A673 (cell line): ENCODE measurements at regions not wholly inside any gene's neighbourhood (a gene's known extent, or its start where the extent isn't known, plus 50 kb on each side); places are given as distances from the start of the nearest gene placed in this dataset.

Source experiments
- BruUV-seq: library from RNA; stranded (reverse); fragments of 400-500 nt; replicated peaks from 2 replicates; lab custom pipeline; 2021; lab: Mats Ljungman, UMichigan
- CTCF ChIA-PET: fragments of 300-600 bp; sonication (Branson Sonifier 250); formaldehyde crosslinking; loops from one replicate; lab custom pipeline; 2022; ENCODE audit warnings: antibody characterized with exemption; lab: Charles Lee
- POLR2A ChIA-PET: fragments of 300-600 bp; sonication (Branson Sonifier 250); formaldehyde crosslinking; loops from one replicate; lab custom pipeline; 2022; ENCODE audit warnings: antibody characterized with exemption; ENCODE audit not compliant: low non-redundant PET; lab: Charles Lee
- DNase-seq: peaks from one replicate; pipeline ENCODE4 v3.0.0-alpha.2; 2015; ENCODE audit warnings: low spot score
- H3K27ac ChIP-seq: fragments of 200-600 bp; sonication (generic); 2 replicates; pipeline ENCODE4 v1.5.1; 2016; ENCODE audit warnings: mixed run types, low read depth, mild to moderate bottlenecking, mixed read lengths, antibody characterized with exemption, low read length; ENCODE audit not compliant: poor library complexity, severe bottlenecking
- H3K27me3 ChIP-seq: fragments of 200-600 bp; sonication (generic); replicated peaks from 2 replicates; pipeline ENCODE4 v1.6.1; 2017; ENCODE audit warnings: mixed run types, low read depth, mild to moderate bottlenecking, mixed read lengths, antibody characterized with exemption, low read length; ENCODE audit not compliant: insufficient read depth, poor library complexity
- H3K36me3 ChIP-seq: fragments of 200-600 bp; sonication (generic); 2 replicates; pipeline ENCODE4 v1.6.1; 2016; ENCODE audit warnings: mixed run types, mild to moderate bottlenecking, mixed read lengths, antibody characterized with exemption, low read length; ENCODE audit not compliant: insufficient read depth, poor library complexity, severe bottlenecking
- H3K4me1 ChIP-seq: fragments of 200-600 bp; sonication (generic); 2 replicates; pipeline ENCODE4 v1.6.1; 2017; ENCODE audit warnings: mixed run types, mild to moderate bottlenecking, mixed read lengths, antibody characterized with exemption, low read length; ENCODE audit not compliant: insufficient read depth, poor library complexity, severe bottlenecking
- H3K4me3 ChIP-seq: fragments of 200-600 bp; sonication (generic); 2 replicates; pipeline ENCODE4 v1.5.1; 2016; ENCODE audit warnings: low read depth, mixed run types, mild to moderate bottlenecking, mixed read lengths, low read length; ENCODE audit not compliant: poor library complexity, severe bottlenecking
- H3K9me3 ChIP-seq: fragments of 200-600 bp; sonication (generic); 2 replicates; pipeline ENCODE4 v1.6.1; 2016; ENCODE audit warnings: mixed run types, low read depth, mild to moderate bottlenecking, mixed read lengths, antibody characterized with exemption, low read length; ENCODE audit not compliant: poor library complexity, severe bottlenecking
- CTCF ChIP-seq: fragments of 300-800, 200-600 bp; sonication (generic); conservative IDR thresholded peaks from 2 replicates; pipeline ENCODE4 v1.5.1; 2017; ENCODE audit warnings: low read depth, mild to moderate bottlenecking, antibody characterized with exemption, low read length, moderate library complexity, mixed read lengths
- EZH2 ChIP-seq: fragments of 200-600 bp; sonication (generic); IDR thresholded peaks from 2 replicates; pipeline ENCODE4 v1.6.1; 2017; ENCODE audit warnings: borderline replicate concordance, low read depth, mild to moderate bottlenecking, mixed read lengths, antibody characterized with exemption, low read length; ENCODE audit not compliant: poor library complexity, severe bottlenecking
- intact Hi-C: fragments of 100-400 bp; cut with micrococcal nuclease; formaldehyde crosslinking; loops from one replicate; pipeline ENCODE4 v1.10.0; 2022; ENCODE audit not compliant: unreplicated experiment

- Histone ChIP-seq H3K4me3 (no peak overlapping the region), H3K27me3 (peaks cover 10% of the 10 kb centered on the region), H3K4me1 (no peaks in the 10 kb centered on the region), H3K27ac (no peak overlapping the region), H3K9me3 (no peaks in the 10 kb centered on the region), H3K36me3 (no peaks in the 10 kb centered on the region)
- no TSS peak for BruUV-seq
- POLR2A ChIA-PET, result no interaction called here
- no peak for DNase-seq
- TF ChIP-seq EZH2, result no peak
- TF ChIP-seq CTCF, result no peak
- CTCF ChIA-PET, result no interaction called here
- intact Hi-C loops, result no loop called here
These were observed 218.8 kb upstream of the B3GAT1 start for GRCh38 chr11:134630861-134631260.

- TF ChIP-seq CTCF (no peak), EZH2 (no peak)
- H3K4me3 ChIP-seq, result no peak overlapping the region
- H3K27me3 ChIP-seq, result peaks cover 10% of the 10 kb centered on the region
- CTCF ChIA-PET, result no interaction called here
- H3K36me3 ChIP-seq, result no peaks in the 10 kb centered on the region
- DNase-seq, result no peak
- intact Hi-C loops, result no loop called here
- no TSS peak for BruUV-seq
- no peaks in the 10 kb centered on the region for H3K4me1 ChIP-seq
- POLR2A ChIA-PET, result no interaction called here
- H3K27ac ChIP-seq, result no peak overlapping the region
- no peaks in the 10 kb centered on the region for H3K9me3 ChIP-seq
These were observed 216.4 kb upstream of the B3GAT1 start for GRCh38 chr11:134628426-134628825.

- BruUV-seq, result no TSS peak
- no peak for DNase-seq
These were observed 214.0 kb upstream of the B3GAT1 start for GRCh38 chr11:134626032-134626431.

More at GRCh38 chr11:134626032-134626431, 214.0 kb upstream of the B3GAT1 start:
- Histone ChIP-seq H3K4me1 (no peaks in the 10 kb centered on the region), H3K36me3 (no peaks in the 10 kb centered on the region), H3K27me3 (peaks cover 10% of the 10 kb centered on the region), H3K9me3 (no peaks in the 10 kb centered on the region), H3K4me3 (no peak overlapping the region), H3K27ac (no peak overlapping the region)
- ChIA-PET POLR2A (interaction anchor here (0.5 kb wide), 1 partner anchor 10 kb away, joined by 4 read pairs; no protein-coding TSS in a partner anchor), CTCF (no interaction called here)
- TF ChIP-seq CTCF (no peak), EZH2 (no peak)
- intact Hi-C loops, result no loop called here
